ENCODE measurements at regions not wholly inside any gene's neighbourhood (a gene's known extent, or its start where the extent isn't known, plus 50 kb on each side); places are given as distances from the start of the nearest gene placed in this dataset.
"Not testable (repeated sequence)": the region's sequence is repeated elsewhere in the genome, so short reads cannot be mapped to it uniquely, and the experiment has no call there.

DNA sequence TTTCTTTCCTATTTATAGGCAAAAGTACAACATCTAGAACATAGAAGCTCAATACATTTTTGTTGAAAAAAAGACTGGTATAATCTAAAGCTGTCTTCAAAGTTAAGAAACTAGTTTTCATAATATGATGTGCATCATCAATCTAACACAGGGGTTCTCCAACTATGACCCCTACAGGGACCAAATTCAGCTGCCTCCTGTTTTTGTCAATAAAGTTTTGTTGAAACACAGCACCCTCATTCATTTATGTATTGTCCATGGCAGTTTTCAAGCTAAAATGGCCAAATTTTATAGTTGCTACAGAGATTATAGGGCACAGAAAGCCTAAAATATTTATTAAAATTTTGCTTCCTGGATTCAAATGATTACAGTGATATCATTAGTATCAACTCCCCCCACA, 452.9 kb downstream of the CCER1 start:
- DNase-seq (ENCODE audit: low read depth), result no peak

DNA sequence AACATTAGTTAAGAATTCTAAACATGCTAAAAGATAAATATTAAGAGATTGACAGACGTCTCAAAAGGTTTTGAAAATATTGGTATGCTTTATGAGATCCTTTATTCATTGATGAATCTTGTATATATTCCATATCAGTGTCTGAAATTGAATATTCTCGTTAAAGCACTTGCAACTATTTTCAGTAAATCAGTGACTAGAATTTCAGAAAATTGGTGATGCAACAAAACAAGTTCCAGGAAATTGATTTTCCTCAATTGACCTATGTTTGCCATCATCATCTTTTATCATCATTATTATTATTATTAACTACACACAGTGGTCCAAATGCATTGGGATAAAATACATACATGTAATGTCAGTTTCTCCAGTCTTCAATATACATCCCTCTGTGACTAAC, 453.6 kb downstream of the CCER1 start:
- DNase-seq (ENCODE audit: low read depth), result no peak

DNA sequence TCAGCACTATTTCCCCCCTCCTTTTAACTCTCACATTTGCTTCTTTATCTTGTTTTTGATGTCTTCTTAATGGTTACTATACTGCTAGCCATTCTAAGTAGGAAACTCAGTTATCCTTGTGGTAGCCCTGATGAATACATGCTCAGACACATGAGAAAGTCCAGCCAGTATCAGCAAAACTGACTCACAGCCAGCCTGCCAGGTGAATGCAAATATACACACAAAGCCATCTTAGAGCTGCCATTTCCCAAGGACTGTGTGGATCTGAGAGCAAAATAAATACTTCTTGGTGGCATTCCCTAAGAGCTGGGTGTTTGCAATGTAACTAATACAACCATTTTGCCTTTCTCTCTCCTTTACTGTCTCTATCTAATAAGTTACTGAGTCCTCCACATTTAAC, 455.2 kb downstream of the CCER1 start:
- no peak for DNase-seq (ENCODE audit: low read depth)

- no peak for DNase-seq (ENCODE audit: low read depth)
Measured at GRCh38 chr12:90497923-90498545, 456.9 kb downstream of the CCER1 start.

- DNase-seq (ENCODE audit: low read depth), result no peak
Measured at GRCh38 chr12:90490355-90490754, 464.6 kb downstream of the CCER1 start.

- DNase-seq (ENCODE audit: low read depth), result no peak
Measured at GRCh38 chr12:90489141-90489540, 465.8 kb downstream of the CCER1 start.

DNA sequence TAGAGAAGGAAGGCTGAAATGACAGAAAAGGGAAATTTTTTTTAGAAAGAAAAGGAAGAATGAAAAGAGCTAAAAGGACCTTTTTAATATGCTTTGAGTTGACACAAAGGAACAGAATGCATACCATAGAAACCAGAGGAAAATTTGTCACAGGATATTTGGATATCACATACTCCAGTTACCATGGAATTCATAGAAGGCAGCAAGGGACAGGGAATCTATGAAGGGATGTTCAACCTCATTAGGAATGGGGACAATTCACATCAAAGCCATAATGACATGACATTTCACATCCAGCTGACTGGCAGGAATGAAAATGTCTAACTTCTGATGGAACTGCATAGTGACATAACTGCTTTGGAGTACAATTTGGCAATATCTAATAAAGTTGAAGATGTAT, 469.4 kb downstream of the CCER1 start:
- no peak for DNase-seq (ENCODE audit: low read depth)

- DNase-seq (ENCODE audit: low read depth), result no peak
Measured at GRCh38 chr12:90484094-90484493, 470.9 kb downstream of the CCER1 start.

DNA sequence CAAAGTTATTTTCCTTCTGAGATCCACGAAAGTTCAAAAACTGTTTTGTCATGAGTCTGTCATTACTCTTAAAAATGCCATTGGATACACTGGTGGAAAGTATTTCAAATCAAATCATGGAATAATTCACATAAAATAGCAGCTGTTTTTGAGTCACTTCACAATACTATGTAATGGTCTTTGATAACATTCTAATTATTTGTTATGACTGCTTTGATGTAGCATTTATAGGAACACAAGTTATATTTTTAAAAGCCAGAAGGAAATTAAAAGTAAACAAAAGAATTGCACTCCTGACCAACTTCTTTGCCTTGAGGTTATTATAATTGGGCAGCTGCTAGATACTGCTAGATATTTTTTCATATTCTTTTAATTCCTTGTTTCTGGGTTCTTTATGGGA, 473.2 kb downstream of the CCER1 start:
- no peak for DNase-seq (ENCODE audit: low read depth)

- no peak for DNase-seq (ENCODE audit: low read depth)
Measured at GRCh38 chr12:90479237-90479636, 475.7 kb downstream of the CCER1 start.

DNA sequence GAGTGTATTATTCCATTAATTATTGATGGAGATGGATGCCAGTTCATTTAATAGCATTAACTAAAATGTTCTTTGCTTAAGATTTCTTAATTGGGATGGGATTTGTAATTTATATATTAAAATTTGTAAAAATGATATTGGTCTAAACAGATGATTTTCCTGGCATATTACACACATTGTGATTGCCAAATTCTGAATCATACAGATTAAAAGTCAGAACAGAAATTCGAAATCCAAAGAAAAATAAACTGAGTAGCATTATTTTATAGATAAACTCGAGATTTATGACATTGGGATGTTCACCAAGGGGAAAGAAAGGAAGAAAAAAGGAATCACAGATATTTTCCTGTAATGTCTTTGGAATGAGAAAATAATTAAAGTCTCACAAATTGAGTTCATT, 481.1 kb downstream of the CCER1 start:
- no peak for DNase-seq (ENCODE audit: low read depth)

- no peak for DNase-seq (ENCODE audit: low read depth)
Measured at GRCh38 chr12:90460681-90461080, 494.3 kb downstream of the CCER1 start.

- no peak for DNase-seq (ENCODE audit: low read depth)
Measured at GRCh38 chr12:90456248-90456647, 498.7 kb downstream of the CCER1 start.

DNA sequence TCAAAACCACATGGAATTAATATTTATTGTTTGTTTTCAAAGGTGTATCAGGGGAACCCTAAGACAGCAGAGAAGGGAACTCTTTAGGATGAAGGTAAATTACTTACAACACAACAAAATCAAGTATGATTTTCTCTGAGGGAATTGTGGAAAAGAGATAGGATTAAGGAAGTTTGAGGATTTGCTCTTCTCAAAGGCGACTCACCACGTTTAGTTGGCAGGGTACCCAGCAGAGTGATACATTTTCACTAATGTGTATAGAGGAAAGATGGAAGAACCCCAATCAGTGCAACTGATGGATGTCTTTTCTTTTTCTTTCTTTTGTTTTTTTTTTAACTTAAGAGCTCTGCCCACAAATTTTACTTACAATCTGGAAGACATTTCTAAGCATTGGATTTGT, 499.2 kb downstream of the CCER1 start:
- DNase-seq (ENCODE audit: low read depth), result no peak

DNA sequence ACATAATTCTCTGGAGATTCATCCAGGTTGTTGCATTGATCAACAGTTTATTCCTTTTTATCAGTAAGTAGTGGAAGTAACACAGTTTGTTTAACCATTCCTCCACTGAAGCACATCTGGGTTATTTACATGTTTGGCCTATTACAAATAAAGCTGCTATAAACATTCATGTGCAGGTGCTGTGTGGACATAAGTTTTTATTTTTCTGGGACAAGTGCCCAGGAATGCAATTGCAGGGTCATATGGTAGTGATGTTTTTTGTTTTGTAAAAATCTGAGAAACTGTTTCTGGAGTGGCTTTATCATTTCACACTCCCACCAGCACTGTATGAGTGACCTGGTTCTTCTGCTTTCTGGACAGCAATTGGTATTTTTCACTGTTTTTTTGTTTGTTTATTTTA, 505.4 kb downstream of the CCER1 start:
- no peak for DNase-seq (ENCODE audit: low read depth)

DNA sequence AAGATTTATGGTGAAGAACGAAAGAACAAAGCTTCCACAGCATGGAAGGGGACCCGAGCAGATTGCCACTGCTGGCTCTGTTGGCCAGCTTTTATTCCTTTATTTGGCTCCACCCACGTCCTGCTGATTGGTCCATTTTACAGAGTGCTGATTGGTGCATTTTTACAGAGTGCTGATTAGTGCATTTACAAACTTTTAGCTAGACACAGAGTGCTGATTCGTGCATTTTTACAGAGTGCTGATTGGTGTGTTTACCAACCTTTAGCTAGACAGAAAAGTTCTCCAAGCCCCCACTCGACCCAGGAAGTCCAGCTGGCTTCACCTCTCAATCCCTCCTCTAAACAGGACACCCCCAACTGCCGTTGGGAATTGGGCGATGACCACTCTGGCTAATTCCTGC, 511.5 kb downstream of the CCER1 start:
- not testable (repeated sequence) for DNase-seq (ENCODE audit: low read depth)

- DNase-seq (ENCODE audit: low read depth), result no peak
Measured at GRCh38 chr12:90441431-90441830, 513.5 kb downstream of the CCER1 start.

DNA sequence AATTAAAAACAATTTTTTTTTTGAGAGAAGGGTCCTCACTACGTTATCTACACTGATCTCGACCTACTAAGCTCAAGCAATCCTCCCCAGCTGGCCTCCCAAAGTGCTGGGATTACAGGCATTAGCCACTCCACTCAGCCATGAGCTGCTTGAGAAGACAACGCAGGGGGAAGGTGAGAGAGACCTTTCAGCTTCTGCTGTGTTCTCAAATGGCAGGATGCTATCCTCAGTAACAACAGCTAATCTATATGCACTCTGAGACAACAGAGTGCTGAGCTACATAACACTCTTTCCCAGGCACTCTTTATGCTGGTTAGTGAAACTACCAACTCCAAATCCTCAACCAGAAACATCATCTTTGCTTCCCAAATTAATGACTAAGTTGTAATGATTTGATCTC, 526.1 kb downstream of the CCER1 start:
- DNase-seq (ENCODE audit: low read depth), result no peak

DNA sequence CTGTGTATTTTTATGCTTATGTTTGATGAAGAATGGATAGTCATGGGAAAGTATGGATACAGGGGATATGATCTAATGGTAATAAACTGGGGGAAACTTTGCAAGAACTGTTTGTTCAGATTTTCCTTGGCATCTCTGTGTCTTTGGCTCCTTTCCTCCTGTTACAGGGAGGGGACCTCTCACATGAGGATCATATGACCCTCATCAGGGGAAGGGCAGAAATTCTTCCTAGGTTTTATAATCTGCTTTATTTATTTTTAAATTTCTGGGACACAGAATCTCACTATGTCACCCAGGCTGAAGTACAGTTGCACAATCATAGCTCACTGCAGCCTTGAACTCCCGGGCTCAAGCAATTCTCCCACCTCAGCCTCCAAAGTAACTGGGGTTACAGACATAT, 526.5 kb downstream of the CCER1 start:
- DNase-seq (ENCODE audit: low read depth), result no peak

GRCh38 chr12:90423965-90424364, 531.0 kb downstream of the CCER1 start:
- no peak for DNase-seq (ENCODE audit: low read depth)

- DNase-seq (ENCODE audit: low read depth), result no peak
Measured at GRCh38 chr12:90410962-90411361, 544.0 kb downstream of the CCER1 start.

GRCh38 chr12:90407841-90408240, 547.1 kb downstream of the CCER1 start:
- no peak for DNase-seq (ENCODE audit: low read depth)

GRCh38 chr12:90404071-90404470, 550.9 kb downstream of the CCER1 start:
- no peak for DNase-seq (ENCODE audit: low read depth)

DNA sequence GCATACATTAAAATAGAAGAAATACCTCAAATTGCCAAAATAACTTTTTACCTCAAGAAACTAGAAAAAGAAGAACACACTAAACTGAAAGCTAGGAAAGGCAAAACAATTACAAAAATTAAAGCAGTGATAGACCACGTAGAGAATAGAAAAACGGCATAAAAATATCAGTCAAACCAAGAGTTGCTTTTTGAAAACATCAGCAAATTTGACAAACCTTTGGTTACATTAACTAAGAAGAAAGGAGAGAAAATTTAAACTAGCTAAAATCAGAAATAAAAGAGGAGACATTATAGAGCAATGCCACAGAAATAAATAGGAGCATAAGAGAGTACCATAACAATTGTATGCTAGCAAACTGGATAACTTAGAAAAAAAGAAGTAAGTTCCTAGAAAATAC, 553.8 kb downstream of the CCER1 start:
- DNase-seq (ENCODE audit: low read depth), result no peak

DNA sequence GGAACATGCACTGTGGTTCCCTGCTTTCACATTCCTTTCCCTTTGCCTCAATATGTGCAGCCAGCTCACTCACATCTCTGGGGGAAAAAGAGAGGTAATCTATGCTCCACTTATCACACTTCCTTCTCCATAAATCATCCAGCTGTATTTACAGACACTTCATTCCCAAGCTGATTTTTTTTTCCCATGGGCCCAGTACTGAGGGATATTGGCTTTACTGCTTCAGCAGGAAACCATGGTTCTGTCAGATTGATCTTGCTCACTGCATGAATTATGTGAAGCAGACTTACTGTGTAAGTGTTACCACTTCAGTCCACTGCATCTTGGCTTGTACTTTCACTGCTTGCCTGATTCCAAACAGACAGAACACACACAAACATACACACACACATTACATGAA, 555.6 kb downstream of the CCER1 start:
- no peak for DNase-seq (ENCODE audit: low read depth)

All from non-pigmented ciliary epithelial cell (primary cell).